WTC11 (cell line): ENCODE measurements at regions not wholly inside any gene's neighbourhood (a gene's known extent, or its start where the extent isn't known, plus 50 kb on each side); places are given as distances from the start of the nearest gene placed in this dataset.

Experiments used
- ATF1 ChIP-seq: sonication (generic); formaldehyde crosslinking; IDR thresholded peaks from 2 replicates; pipeline ENCODE4 v1.8.1; 2023; ENCODE audit warnings: mild to moderate bottlenecking, moderate library complexity, missing genetic modification reagents
- CBFB ChIP-seq: sonication (generic); formaldehyde crosslinking; IDR thresholded peaks from 2 replicates; pipeline ENCODE4 v1.8.1; 2022; ENCODE audit warnings: mild to moderate bottlenecking, low read depth, missing genetic modification reagents
- CREM ChIP-seq: sonication (generic); formaldehyde crosslinking; IDR thresholded peaks from 2 replicates; pipeline ENCODE4 v1.8.1; 2022; ENCODE audit warnings: mild to moderate bottlenecking, missing genetic modification reagents, moderate library complexity
- NR1H2 ChIP-seq: sonication (generic); formaldehyde crosslinking; IDR thresholded peaks from 2 replicates; pipeline ENCODE4 v1.9.0; 2021; ENCODE audit warnings: mild to moderate bottlenecking, moderate library complexity, missing genetic modification reagents
- NR2C2 ChIP-seq: sonication (generic); formaldehyde crosslinking; IDR thresholded peaks from 2 replicates; pipeline ENCODE4 v1.8.0; 2022; ENCODE audit warnings: mild to moderate bottlenecking, missing genetic modification reagents
- NR3C1 ChIP-seq: sonication (generic); formaldehyde crosslinking; conservative IDR thresholded peaks from 2 replicates; pipeline ENCODE4 v1.8.1; 2023; ENCODE audit warnings: low read depth, mild to moderate bottlenecking, missing genetic modification reagents
- ZNF232 ChIP-seq: sonication (generic); formaldehyde crosslinking; IDR thresholded peaks from 2 replicates; pipeline ENCODE4 v1.8.0; 2022; ENCODE audit warnings: mild to moderate bottlenecking, missing genetic modification reagents
- TF ChIP-seq, protein P1 (sequence below): fragments of 200-600 bp; IDR thresholded peaks from 2 replicates; pipeline ENCODE4 v1.8.0; 2022; ENCODE audit warnings: antibody characterized with exemption
- TF ChIP-seq, protein P2 (sequence below): sonication (generic); formaldehyde crosslinking; IDR thresholded peaks from 2 replicates; pipeline ENCODE4 v1.8.1; 2022; ENCODE audit warnings: mild to moderate bottlenecking, moderate library complexity, missing genetic modification reagents
- TF ChIP-seq, protein P3 (sequence below): sonication (generic); formaldehyde crosslinking; IDR thresholded peaks from 2 replicates; pipeline ENCODE4 v1.8.1; 2022; ENCODE audit warnings: missing genetic modification reagents, borderline replicate concordance
- TF ChIP-seq, protein P4 (sequence below): fragments of 250-450 bp; sonication (Bioruptor Pico); conservative IDR thresholded peaks from 2 replicates; pipeline ENCODE4 v1.9.0; 2021; ENCODE audit warnings: mild to moderate bottlenecking
- TF ChIP-seq, protein P5 (sequence below): sonication (generic); formaldehyde crosslinking; IDR thresholded peaks from 2 replicates; pipeline ENCODE4 v1.8.1; 2022; ENCODE audit warnings: low read depth, missing genetic modification reagents, borderline replicate concordance

DNA sequence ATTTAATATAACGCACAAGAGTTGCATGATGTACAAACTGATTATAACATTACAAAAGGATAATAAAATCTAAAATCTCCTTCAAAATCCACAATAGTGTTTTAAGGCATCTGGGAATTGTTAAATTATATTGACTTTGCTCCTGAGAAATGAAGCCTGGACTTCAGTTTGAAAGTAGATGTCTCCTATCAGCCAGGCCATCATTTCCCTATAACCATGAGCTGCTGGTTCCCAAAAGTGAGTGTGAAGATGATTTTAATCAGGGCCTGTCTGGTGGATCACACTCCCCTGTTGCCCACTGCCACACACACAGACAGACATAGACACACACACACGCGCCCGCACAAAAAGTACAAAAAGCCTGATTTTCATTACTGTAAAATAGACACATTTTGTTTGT lies 480.7 kb downstream of the RPS29 start:
- TF ChIP-seq, protein P1, sequence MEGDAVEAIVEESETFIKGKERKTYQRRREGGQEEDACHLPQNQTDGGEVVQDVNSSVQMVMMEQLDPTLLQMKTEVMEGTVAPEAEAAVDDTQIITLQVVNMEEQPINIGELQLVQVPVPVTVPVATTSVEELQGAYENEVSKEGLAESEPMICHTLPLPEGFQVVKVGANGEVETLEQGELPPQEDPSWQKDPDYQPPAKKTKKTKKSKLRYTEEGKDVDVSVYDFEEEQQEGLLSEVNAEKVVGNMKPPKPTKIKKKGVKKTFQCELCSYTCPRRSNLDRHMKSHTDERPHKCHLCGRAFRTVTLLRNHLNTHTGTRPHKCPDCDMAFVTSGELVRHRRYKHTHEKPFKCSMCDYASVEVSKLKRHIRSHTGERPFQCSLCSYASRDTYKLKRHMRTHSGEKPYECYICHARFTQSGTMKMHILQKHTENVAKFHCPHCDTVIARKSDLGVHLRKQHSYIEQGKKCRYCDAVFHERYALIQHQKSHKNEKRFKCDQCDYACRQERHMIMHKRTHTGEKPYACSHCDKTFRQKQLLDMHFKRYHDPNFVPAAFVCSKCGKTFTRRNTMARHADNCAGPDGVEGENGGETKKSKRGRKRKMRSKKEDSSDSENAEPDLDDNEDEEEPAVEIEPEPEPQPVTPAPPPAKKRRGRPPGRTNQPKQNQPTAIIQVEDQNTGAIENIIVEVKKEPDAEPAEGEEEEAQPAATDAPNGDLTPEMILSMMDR = no peak
- no peak for TF ChIP-seq CREM
- no peak for TF ChIP-seq ZNF232 (CRISPR knock-in tag)
- TF ChIP-seq, protein P2, sequence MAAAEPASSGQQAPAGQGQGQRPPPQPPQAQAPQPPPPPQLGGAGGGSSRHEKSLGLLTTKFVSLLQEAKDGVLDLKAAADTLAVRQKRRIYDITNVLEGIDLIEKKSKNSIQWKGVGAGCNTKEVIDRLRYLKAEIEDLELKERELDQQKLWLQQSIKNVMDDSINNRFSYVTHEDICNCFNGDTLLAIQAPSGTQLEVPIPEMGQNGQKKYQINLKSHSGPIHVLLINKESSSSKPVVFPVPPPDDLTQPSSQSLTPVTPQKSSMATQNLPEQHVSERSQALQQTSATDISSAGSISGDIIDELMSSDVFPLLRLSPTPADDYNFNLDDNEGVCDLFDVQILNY = no peak
- no peak for TF ChIP-seq CBFB (CRISPR knock-in tag)
- TF ChIP-seq ATF1 (CRISPR knock-in tag) = no peak
- TF ChIP-seq, protein P3, sequence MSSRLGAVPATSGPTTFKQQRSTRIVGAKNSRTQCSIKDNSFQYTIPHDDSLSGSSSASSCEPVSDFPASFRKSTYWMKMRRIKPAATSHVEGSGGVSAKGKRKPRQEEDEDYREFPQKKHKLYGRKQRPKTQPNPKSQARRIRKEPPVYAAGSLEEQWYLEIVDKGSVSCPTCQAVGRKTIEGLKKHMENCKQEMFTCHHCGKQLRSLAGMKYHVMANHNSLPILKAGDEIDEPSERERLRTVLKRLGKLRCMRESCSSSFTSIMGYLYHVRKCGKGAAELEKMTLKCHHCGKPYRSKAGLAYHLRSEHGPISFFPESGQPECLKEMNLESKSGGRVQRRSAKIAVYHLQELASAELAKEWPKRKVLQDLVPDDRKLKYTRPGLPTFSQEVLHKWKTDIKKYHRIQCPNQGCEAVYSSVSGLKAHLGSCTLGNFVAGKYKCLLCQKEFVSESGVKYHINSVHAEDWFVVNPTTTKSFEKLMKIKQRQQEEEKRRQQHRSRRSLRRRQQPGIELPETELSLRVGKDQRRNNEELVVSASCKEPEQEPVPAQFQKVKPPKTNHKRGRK (CRISPR knock-in tag) = no peak
- TF ChIP-seq, protein P4, sequence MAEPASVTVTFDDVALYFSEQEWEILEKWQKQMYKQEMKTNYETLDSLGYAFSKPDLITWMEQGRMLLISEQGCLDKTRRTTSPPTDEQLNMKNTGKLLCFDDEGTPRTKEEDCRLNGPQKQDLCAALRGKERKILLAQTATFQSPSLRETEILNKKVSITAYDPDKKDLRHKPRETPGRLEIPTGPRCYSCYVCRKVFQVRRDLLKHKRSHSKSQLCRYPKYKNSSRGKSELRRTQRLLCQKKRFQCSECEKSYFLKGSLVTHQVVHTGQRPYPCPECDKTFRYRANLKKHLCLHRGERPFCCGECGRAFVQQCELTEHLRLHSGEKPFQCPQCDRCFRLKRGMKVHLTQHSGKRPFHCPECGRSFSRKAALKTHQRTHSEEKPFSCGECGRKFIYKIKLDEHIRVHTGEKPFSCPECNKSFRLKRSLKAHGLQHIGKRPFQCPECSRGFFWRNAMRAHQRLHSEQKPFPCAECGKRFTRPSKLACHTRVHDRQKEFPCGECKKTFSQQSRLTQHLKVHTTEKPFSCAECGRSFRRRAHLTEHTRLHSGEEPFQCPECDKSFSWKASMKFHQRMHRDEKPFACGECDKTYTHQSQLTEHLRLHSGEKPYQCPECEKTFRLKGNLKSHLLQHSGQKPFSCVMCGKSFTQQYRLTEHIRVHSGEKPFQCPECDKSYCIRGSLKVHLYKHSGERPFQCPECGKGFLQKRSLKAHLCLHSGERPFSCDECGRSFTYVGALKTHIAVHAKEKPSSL (CRISPR knock-in tag) = no peak
- no peak for TF ChIP-seq NR3C1 (CRISPR knock-in tag)
- TF ChIP-seq, protein P5, sequence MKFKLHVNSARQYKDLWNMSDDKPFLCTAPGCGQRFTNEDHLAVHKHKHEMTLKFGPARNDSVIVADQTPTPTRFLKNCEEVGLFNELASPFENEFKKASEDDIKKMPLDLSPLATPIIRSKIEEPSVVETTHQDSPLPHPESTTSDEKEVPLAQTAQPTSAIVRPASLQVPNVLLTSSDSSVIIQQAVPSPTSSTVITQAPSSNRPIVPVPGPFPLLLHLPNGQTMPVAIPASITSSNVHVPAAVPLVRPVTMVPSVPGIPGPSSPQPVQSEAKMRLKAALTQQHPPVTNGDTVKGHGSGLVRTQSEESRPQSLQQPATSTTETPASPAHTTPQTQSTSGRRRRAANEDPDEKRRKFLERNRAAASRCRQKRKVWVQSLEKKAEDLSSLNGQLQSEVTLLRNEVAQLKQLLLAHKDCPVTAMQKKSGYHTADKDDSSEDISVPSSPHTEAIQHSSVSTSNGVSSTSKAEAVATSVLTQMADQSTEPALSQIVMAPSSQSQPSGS (CRISPR knock-in tag) = no peak
- no peak for TF ChIP-seq NR2C2 (CRISPR knock-in tag)
- no peak for TF ChIP-seq NR1H2 (CRISPR knock-in tag)
